Neutrophil (primary cell): ENCODE measurements at regions not wholly inside any gene's neighbourhood (a gene's known extent, or its start where the extent isn't known, plus 50 kb on each side); places are given as distances from the start of the nearest gene placed in this dataset.

Source experiments
- H3K27ac ChIP-seq: fragments of 200-600 bp; sonication (generic); 2 replicates; pipeline ENCODE4 v1.5.1; 2016; ENCODE audit warnings: mild to moderate bottlenecking, moderate library complexity
- H3K27me3 ChIP-seq: fragments of 200-600 bp; sonication (generic); 2 replicates; pipeline ENCODE4 v1.6.0; 2016; ENCODE audit warnings: mild to moderate bottlenecking
- H3K36me3 ChIP-seq: fragments of 200-600 bp; sonication (generic); 2 replicates; pipeline ENCODE4 v1.5.1; 2017
- H3K4me1 ChIP-seq, 2 experiments: fragments of 200-600 bp in 1 of 2; sonication (generic) in 1 of 2; 1 replicate in 1 of 2; 2 replicates in 1 of 2; pipeline versions ENCODE4 v1.5.1 to v1.6.1; 2013 to 2016; ENCODE audit warnings: low read depth in 1 of 2, low read length in 1 of 2, mild to moderate bottlenecking in 1 of 2, moderate library complexity in 1 of 2; ENCODE audit not compliant: control insufficient read depth in 1 of 2, insufficient read depth in 1 of 2
- H3K4me3 ChIP-seq, 2 experiments: fragments of 200-600 bp in 1 of 2; sonication (generic) in 1 of 2; 1 replicate in 1 of 2; 2 replicates in 1 of 2; pipeline ENCODE4 v1.5.1; 2013 to 2016; ENCODE audit warnings: low read depth in 1 of 2, low read length in 1 of 2, mild to moderate bottlenecking in 1 of 2, moderate library complexity in 1 of 2
- H3K9me3 ChIP-seq: fragments of 200-600 bp; sonication (generic); 2 replicates; pipeline ENCODE4 v1.5.1; 2016
- TF ChIP-seq, protein P1 (sequence below): fragments of 200-600 bp; sonication (generic); IDR thresholded peaks from 2 replicates; pipeline ENCODE4 v1.5.1; 2016; ENCODE audit warnings: antibody characterized with exemption

DNA sequence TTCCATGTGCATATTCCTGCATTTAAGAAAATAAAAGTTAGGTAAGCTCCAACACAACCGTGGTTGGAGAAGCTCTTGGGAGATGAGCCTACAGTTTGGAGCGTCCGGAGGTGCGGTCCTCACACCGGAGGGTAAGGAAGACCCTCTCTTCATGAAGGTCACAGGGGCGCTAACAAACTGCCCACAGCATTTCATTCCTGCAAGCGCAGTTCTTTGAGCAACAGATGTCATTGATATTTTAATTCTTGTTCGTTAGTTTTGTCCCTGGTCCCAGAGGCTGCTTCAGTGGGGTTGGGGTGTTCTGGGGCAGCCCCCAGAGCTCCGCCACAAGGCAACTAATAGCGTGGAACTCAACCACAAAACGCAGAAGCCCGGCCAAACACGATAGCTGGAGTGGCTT is 376.2 kb downstream of the IRX2 start:
- no peaks in the 10 kb centered on the region for H3K9me3 ChIP-seq
- TF ChIP-seq, protein P1, sequence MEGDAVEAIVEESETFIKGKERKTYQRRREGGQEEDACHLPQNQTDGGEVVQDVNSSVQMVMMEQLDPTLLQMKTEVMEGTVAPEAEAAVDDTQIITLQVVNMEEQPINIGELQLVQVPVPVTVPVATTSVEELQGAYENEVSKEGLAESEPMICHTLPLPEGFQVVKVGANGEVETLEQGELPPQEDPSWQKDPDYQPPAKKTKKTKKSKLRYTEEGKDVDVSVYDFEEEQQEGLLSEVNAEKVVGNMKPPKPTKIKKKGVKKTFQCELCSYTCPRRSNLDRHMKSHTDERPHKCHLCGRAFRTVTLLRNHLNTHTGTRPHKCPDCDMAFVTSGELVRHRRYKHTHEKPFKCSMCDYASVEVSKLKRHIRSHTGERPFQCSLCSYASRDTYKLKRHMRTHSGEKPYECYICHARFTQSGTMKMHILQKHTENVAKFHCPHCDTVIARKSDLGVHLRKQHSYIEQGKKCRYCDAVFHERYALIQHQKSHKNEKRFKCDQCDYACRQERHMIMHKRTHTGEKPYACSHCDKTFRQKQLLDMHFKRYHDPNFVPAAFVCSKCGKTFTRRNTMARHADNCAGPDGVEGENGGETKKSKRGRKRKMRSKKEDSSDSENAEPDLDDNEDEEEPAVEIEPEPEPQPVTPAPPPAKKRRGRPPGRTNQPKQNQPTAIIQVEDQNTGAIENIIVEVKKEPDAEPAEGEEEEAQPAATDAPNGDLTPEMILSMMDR = no peak
- no peaks in the 10 kb centered on the region for H3K36me3 ChIP-seq
- no peak overlapping the region for H3K27ac ChIP-seq
- H3K27me3 ChIP-seq = no peaks in the 10 kb centered on the region
- no peaks in the 10 kb centered on the region for H3K4me1 ChIP-seq
- H3K4me3 ChIP-seq = no peak overlapping the region

GRCh38 chr5:2374703-2375102 is 376.8 kb downstream of the IRX2 start:
- TF ChIP-seq, protein P1 = no peak
- H3K27me3 ChIP-seq = no peaks in the 10 kb centered on the region
- no peaks in the 10 kb centered on the region for H3K9me3 ChIP-seq
- no peak overlapping the region for H3K27ac ChIP-seq
- no peaks in the 10 kb centered on the region for H3K36me3 ChIP-seq
- no peak overlapping the region for H3K4me3 ChIP-seq
- no peaks in the 10 kb centered on the region for H3K4me1 ChIP-seq

DNA sequence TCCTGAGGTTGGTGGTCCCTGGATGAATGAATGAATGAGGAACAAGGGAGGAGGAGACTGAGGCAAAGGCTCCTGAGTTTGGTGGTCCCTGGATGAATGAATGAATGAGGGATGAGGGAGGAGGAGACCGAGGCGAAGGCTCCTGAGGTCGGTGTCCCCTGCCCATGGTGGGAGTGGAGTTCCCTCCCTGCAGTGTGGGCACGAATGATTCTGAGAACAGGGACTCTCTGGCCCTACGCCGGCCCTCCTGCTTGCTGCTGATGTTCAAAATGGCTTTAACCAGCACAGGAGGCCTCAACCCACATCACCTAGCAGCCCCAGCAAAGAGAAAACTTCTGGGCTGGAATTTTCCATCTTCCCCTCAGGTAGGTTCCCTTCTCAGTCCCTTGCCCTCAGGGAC is 377.8 kb downstream of the IRX2 start:
- Histone ChIP-seq H3K4me1 (no peaks in the 10 kb centered on the region), H3K27ac (no peak overlapping the region), H3K36me3 (no peaks in the 10 kb centered on the region), H3K9me3 (no peaks in the 10 kb centered on the region), H3K4me3 (no peak overlapping the region), H3K27me3 (no peaks in the 10 kb centered on the region)
- TF ChIP-seq, protein P1 = no peak

DNA sequence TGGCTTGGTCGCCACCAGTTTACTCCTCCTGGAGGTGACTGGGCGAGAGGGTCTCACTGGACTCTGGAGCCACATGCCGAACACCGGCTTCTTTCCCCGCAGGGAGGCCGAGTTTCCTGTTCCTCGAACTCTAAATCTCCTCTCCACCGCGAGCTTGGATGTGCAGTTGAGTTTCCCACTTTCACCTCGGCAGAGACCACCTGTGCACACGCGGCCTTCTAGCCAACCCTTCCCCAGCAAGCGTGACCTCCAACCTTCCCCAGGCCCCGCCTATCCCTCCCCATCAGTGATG is 380.1 kb downstream of the IRX2 start:
- TF ChIP-seq, protein P1 = no peak

GRCh38 chr5:2370626-2371418 is 380.7 kb downstream of the IRX2 start:
- Histone ChIP-seq H3K36me3 (no peaks in the 10 kb centered on the region), H3K9me3 (no peaks in the 10 kb centered on the region), H3K27ac (no peak overlapping the region)

More for the DNA sequence above, 380.1 kb downstream of the IRX2 start:
- Histone ChIP-seq H3K4me1 (no peaks in the 10 kb centered on the region), H3K27ac (no peak overlapping the region), H3K4me3 (no peak overlapping the region), H3K27me3 (no peaks in the 10 kb centered on the region), H3K36me3 (no peaks in the 10 kb centered on the region), H3K9me3 (no peaks in the 10 kb centered on the region)

More at GRCh38 chr5:2370626-2371418, 380.7 kb downstream of the IRX2 start:
- Histone ChIP-seq H3K4me3 (no peak overlapping the region), H3K27me3 (no peaks in the 10 kb centered on the region), H3K4me1 (no peaks in the 10 kb centered on the region)
- TF ChIP-seq, protein P1 = no peak
